ENCODE measurements at regions not wholly inside any gene's neighbourhood (a gene's known extent, or its start where the extent isn't known, plus 50 kb on each side); places are given as distances from the start of the nearest gene placed in this dataset.

DNA sequence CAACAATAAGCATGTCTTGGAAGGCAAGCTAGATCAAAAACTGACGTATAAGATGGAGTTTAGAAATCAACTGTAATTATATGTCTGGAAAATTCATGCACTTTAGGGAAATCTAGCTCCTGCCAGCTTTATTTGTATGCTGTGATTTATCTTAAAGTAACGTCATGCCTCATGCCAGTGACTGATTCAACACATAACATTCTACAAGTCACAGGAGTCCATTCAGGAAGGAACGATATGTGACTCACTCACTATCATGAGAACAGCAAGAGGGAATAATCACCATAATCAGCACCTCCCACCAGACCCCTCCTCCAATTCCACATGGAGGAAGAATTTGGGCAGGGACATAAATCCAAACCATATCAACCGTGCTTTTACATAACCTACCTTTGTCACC, 682.4 kb upstream of the ADAMTS5 start:
- no peak for DNase-seq

GRCh38 chr21:27648560-27648959, 681.7 kb upstream of the ADAMTS5 start:
- no peak for DNase-seq

GRCh38 chr21:27647921-27648320, 681.0 kb upstream of the ADAMTS5 start:
- no peak for DNase-seq

GRCh38 chr21:27647401-27647800, 680.5 kb upstream of the ADAMTS5 start:
- no peak for DNase-seq

DNA sequence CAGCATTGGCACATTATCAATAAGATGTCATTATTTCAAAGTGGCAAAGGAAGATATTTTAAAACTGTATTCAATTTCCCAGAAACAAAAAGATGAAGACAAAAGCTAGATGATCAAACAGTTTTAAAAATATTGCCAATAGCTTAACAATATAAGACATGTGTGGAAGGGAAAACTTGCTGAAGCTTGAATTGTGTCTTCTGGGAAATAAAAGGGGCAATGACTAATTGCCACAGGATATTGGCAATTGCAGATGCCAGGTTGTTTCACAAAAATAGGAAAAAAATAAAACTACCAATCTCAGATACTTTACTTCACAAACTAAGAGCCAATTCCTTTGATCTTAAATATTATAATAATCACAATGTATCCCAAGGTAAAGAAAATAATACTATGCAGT, 679.8 kb upstream of the ADAMTS5 start:
- DNase-seq, result no peak

GRCh38 chr21:27646056-27646455, 679.2 kb upstream of the ADAMTS5 start:
- no peak for DNase-seq

DNA sequence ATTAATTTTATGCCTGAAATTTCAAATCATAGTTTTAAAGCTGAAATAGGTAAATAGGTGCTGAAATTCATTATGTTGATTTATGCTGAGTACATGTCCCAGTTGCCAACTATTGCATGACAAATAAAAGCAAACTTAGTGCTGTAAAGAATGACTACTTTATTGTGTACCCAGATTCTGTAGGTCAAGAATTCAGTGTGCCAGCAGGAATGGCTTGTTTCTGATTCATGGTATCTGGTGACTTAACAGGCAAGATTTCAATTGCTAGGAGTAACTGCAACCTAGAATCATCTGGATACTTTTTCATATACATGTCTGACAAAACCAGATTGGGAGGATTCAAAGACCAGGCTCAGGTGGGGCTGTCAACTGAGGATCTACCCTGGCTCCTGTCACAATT, 678.4 kb upstream of the ADAMTS5 start:
- DNase-seq, result no peak

DNA sequence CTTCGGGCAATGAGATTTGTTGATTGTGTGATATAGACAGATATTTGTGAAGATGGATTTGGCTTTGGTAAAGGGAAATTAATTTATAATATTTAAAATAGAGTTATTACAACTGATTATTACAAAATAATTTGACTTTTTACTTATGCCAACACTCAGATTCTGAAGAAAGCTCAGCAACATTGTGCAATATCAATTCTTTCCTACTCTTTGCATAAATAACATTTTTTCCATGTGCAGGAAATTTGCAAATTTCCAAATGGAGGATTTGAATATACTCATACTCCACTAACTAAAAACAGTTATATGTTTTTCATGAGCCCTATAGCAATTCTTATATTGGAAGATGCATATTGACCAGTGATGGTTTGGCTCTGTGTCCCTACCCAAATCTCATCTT, 676.4 kb upstream of the ADAMTS5 start:
- DNase-seq, result no peak

DNA sequence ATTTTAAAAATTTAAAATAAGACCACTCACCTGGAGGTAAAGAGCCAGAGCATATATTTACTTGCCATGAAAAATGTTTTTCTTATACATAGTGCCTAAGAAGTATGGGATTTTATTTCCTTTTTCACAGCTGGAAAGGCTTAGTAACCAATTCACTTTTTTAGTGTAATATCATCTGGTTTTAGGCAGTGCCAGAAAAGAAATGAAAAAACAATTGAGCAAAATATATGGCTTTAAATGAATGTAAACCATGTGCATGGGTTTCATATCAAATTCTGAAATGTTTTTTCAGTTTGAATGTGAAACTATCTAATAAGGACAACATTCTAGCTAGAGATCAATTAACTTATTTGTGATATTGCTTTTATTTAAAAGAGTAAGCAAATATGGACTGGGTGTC, 672.4 kb upstream of the ADAMTS5 start:
- DNase-seq, result no peak

DNA sequence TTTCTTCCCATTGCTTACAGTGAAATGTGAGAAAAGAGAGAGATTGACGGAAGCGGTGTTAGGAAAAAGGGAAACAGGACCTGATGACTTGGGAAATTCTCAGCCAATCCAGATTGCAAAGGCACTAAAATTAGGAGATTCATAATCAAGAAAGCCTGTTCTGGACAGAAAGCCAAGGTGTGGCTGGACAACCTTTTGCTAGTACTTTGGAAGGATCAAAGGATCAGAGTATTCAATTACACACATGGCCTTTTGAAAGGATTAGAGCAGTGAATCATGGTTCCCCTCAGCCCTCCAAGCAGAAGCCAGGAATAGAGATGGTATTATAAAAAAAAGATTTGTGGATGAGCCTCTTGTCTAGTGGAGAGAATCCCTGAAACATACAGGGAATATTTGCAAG, 669.8 kb upstream of the ADAMTS5 start:
- no peak for DNase-seq

DNA sequence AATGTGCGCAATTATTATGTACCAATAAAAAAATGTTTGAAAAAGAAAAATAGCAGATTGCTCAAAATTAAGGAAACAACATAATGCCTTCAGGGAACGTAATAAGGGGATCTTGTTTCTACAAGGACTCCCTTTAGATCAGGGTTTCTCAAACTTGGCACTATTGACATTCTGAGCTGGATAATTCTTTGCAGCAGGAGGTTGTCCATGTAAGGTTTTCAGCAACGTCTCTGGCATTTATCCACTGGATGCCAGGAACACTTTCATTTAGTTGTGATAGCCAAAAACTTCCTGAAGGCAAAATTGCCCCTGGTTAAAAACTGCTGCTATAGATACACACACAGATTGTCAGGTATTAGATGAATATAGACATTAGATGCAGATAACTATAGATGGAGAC, 666.7 kb upstream of the ADAMTS5 start:
- DNase-seq, result no peak

GRCh38 chr21:27631471-27631870, 664.6 kb upstream of the ADAMTS5 start:
- no peak for DNase-seq

DNA sequence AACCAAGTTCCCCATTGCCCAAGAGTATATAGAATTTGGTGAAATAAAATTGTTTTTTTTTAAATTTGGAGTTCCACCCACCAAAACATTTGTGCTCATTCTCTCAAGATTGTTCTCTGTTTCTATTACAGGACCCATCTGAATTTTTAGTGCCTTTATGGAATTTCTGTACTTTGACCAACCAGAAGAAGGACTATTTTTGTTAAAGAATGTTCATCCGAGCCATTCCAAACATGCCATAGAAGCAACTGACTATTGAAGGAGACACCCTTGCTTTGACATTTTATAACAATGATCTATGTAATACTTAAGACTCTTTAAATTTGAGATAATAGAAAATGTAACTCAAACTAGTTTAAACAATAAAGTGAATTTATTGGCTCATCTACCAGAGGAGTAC, 655.7 kb upstream of the ADAMTS5 start:
- no peak for DNase-seq

DNA sequence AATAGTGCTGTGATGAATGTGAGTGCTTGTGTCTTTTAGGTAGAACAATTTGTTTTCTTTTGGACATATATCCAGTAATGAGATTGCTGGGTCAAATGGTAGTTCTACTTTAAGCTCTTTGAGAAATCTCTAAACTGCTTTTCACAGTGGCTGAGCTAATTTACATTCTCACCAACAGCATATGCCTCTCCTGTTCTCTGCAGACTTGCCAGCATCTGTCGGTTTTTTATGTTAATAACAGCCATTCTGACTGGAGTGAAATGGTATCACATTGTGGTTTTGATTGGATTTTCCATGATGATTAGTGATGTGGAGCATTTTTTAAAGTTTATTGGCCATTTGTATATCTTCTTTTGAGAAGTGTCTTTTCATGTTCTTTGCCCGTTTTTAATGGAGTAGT, 647.3 kb upstream of the ADAMTS5 start:
- DNase-seq, result no peak

- DNase-seq, result no peak
Measured at GRCh38 chr21:27606422-27606821, 639.5 kb upstream of the ADAMTS5 start.

DNA sequence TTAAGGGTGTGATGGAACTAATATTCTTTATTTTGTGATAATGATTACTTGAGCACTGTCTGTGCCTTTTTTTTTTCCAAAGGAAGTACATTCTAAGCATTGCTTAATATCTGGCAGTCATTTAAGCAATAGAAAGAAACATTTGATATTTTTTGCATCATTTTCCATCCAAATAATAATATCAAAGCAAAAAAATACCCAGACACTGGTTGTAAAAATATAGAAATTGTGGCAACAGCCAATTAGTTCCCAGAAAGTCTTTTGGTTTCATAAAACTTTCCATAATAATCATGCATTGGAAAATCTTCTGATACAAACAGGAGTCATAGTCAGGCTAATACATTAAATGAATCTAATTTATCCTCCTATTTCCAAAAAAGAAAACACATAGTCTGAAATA, 629.3 kb upstream of the ADAMTS5 start:
- DNase-seq, result no peak

DNA sequence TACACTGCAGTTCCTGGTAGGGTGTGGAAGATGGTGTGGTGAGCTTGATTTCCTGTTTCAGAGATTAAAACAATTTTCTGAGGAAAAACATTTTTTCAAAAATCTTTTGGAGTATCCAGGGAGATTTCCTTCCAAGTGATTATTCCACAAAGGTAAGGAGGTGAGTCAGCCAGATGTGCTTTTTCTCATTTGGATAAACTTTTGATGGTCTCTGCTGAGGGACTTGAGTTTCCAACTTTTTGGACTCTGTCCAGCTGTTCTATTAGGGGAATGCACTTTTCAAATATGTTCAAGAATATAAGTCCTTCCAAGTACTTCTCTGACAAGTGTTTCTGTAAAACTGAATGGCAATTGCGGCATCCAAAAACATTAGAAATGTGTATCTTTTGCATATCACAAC, 628.8 kb upstream of the ADAMTS5 start:
- DNase-seq, result no peak

GRCh38 chr21:27590271-27590670, 623.4 kb upstream of the ADAMTS5 start:
- DNase-seq, result no peak

- no peak for DNase-seq
Measured at GRCh38 chr21:27589781-27590180, 622.9 kb upstream of the ADAMTS5 start.

DNA sequence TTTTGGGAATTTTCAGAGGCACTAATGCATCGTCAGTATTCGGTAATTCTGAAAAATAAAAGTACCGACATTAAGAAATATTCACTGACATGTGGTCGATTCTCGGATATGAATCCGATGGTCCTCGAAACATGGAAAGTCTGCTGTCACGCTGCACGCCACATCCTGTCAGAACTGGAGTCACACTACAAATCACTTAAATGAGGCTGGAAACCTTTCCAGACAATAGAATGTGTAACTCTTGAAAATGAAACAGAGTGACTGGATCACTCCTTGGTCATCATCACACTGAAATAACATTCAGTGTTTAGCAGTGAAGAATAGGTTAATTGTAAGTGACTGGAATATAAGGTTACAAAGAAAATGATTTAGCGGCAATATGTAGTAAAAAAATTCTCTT, 620.1 kb upstream of the ADAMTS5 start:
- DNase-seq, result no peak

GRCh38 chr21:27586326-27586725, 619.4 kb upstream of the ADAMTS5 start:
- no peak for DNase-seq

- no peak for DNase-seq
Measured at GRCh38 chr21:27584256-27584655, 617.4 kb upstream of the ADAMTS5 start.

- no peak for DNase-seq
Measured at GRCh38 chr21:27582948-27583430, 616.1 kb upstream of the ADAMTS5 start.

GRCh38 chr21:27582246-27582947, 615.5 kb upstream of the ADAMTS5 start:
- DNase-seq, result no peak

GRCh38 chr21:27581168-27581567, 614.3 kb upstream of the ADAMTS5 start:
- no peak for DNase-seq
